Activated T-helper 1 cell treated with anti-CD3 and anti-CD28 coated beads, Interleukin-12 subunit alpha, Interleukin-12 subunit beta, Interleukin-2, Interleukin-4 antibody, amounts not matched to agents 30 ng/mL and 10 ng/mL and 1 ng/mL, durations not matched to agents 14 hours and 24 hours and 36 hours (primary cell): ENCODE measurements at regions not wholly inside any gene's neighbourhood (a gene's known extent, or its start where the extent isn't known, plus 50 kb on each side); places are given as distances from the start of the nearest gene placed in this dataset.

Experiments used
- DNase-seq: peaks from one replicate; pipeline ENCODE4 v3.0.0; 2021; ENCODE audit warnings: low spot score
- H3K27ac Mint-ChIP-seq: one replicate; pipeline ENCODE4 v1.8.0; 2021; ENCODE audit warnings: mild to moderate bottlenecking, mixed read lengths
- H3K27me3 Mint-ChIP-seq: one replicate; pipeline ENCODE4 v1.8.0; 2022; ENCODE audit warnings: mild to moderate bottlenecking, moderate library complexity, mixed read lengths; ENCODE audit not compliant: insufficient read depth
- H3K36me3 Mint-ChIP-seq: one replicate; pipeline ENCODE4 v1.8.0; 2021; ENCODE audit warnings: low read depth, mixed read lengths
- H3K4me1 Mint-ChIP-seq: one replicate; pipeline ENCODE4 v1.8.0; 2021; ENCODE audit warnings: low read depth, mixed read lengths
- H3K4me3 Mint-ChIP-seq: one replicate; pipeline ENCODE4 v1.8.0; 2021; ENCODE audit warnings: mild to moderate bottlenecking, moderate library complexity, mixed read lengths
- H3K9me3 Mint-ChIP-seq: one replicate; pipeline ENCODE4 v1.8.0; 2021; ENCODE audit warnings: mixed read lengths
- intact Hi-C: fragments of 100-400 bp; cut with micrococcal nuclease; formaldehyde crosslinking; loops from one replicate; pipeline ENCODE4 v1.15.1; 2024

DNA sequence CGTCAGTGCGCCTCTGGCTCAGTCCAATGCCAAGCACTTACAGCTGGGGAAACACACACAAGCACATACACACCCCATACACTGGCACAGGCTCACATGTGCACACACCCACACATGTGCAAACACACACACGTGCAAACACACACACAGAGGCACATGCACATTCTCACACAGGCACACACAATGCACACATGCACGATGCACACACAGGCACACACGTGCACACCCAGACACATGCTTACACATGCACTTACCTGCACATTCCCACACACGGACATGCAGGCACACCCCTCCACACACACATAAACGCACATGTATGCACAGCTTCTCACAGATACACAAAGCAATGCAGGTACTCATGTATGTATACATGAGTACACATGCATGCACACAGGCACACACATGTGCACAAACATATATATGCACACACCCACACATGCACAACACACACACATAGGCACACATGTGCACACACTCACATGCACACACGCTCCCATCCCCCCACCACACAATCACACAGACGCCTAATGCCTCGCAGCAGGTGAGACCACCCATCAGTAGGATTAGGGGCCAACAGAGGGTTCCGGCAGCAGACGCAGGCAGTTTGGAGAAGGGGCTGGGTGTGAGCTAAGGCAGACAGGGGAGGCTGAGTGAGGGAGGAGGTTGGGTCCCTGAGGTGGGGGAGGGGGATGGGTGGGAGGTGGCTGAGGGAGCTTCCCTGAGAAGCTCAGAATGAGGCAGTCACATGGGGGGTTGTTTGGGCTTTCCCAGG lies 71.2 kb upstream of the SLCO4A1 start:
- intact Hi-C loops = no loop called here
- Mint-ChIP-seq H3K9me3 (no peaks in the 10 kb centered on the region), H3K36me3 (no peaks in the 10 kb centered on the region), H3K27me3 (peaks cover 5% of the 10 kb centered on the region), H3K4me1 (no peaks in the 10 kb centered on the region), H3K27ac (no peak overlapping the region), H3K4me3 (no peak overlapping the region)
- DNase-seq = no peak

DNA sequence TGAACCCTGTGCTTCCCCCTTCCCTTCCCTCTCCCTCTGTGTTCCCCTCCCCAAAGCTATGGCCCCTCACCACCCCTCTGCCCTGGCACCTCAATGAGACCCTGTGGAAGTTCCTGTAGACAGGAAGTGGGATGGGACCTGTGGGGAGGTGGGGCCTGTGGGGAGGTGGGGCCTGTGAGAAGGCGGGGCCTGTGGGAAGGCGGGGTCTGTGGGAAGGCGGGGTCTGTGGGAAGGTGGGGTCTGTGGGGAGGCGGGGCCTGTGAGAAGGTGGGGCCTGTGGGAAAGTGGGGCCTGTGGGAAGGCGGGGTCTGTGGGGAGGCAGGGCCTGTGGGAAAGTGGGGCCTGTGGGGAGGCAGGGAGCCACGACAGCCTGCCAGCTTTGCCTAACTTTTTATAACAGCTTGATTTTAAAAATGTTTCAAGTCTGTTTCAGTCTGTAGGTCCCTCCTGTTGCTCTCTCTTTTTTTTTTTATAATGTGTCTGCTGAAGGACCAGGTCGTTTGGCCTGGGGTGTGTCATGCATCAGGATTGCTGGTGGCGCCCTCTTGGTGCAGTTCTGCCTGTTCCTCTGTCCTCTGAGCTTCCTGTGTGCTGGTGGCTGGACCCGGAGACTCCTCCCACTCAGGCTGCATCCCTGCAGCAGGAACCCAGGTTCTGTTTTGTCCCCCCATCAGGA lies 70.5 kb upstream of the SLCO4A1 start:
- DNase-seq = no peak
- H3K36me3 Mint-ChIP-seq = no peaks in the 10 kb centered on the region
- no peak overlapping the region for H3K4me3 Mint-ChIP-seq
- no peak overlapping the region for H3K27ac Mint-ChIP-seq
- intact Hi-C loops = no loop called here
- H3K27me3 Mint-ChIP-seq = peaks cover 5% of the 10 kb centered on the region
- H3K4me1 Mint-ChIP-seq = no peaks in the 10 kb centered on the region
- H3K9me3 Mint-ChIP-seq = no peaks in the 10 kb centered on the region

DNA sequence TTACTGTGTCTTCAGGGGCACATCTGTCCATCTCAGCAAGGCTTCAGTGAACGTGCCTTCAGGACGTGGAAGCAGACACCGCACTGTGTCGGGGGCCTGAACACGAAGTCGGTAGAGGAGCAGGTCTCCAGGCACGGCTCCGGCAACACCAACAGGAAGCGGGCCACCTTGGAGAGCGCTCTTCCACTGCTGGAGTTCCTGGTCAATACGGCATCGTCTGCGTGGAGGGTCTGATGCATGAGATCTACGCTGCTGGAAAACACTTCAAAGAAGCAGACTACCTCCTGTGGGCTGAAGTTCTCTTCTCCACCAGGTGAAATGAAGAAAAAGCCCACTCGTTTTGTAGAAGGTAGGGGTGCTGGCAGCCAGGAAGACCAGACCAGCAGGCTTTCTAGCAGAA lies 69.3 kb upstream of the SLCO4A1 start:
- intact Hi-C loops = no loop called here

DNA sequence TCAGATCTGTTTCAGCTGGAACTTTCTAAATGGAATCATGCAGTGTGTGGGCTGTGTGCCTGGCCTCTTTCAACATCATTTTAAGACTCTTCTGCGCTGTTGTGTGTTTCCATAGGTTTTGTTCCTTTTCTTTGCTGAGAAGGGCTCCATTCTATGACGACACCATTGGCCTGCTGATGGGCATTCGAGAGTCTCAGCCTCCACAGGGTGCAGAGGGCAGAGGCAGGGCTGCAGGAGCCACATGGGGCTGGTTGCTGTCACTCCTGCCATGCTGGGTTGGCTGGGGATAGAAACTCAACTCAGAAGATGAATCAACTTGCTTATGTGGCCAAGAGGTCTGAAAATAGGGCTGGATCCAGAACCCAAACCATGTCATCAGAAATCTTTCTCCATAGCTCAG lies 68.5 kb upstream of the SLCO4A1 start:
- no peak overlapping the region for H3K4me3 Mint-ChIP-seq
- no peaks in the 10 kb centered on the region for H3K36me3 Mint-ChIP-seq
- H3K27me3 Mint-ChIP-seq = peaks cover 8% of the 10 kb centered on the region
- no peak for DNase-seq
- no peak overlapping the region for H3K27ac Mint-ChIP-seq
- H3K9me3 Mint-ChIP-seq = no peaks in the 10 kb centered on the region
- H3K4me1 Mint-ChIP-seq = no peaks in the 10 kb centered on the region
- intact Hi-C loops = no loop called here

More for the DNA sequence above, 69.3 kb upstream of the SLCO4A1 start:
- Mint-ChIP-seq H3K36me3 (no peaks in the 10 kb centered on the region), H3K27me3 (peaks cover 7% of the 10 kb centered on the region), H3K4me1 (no peaks in the 10 kb centered on the region), H3K4me3 (no peak overlapping the region), H3K27ac (no peak overlapping the region), H3K9me3 (no peaks in the 10 kb centered on the region)
- DNase-seq = no peak

DNA sequence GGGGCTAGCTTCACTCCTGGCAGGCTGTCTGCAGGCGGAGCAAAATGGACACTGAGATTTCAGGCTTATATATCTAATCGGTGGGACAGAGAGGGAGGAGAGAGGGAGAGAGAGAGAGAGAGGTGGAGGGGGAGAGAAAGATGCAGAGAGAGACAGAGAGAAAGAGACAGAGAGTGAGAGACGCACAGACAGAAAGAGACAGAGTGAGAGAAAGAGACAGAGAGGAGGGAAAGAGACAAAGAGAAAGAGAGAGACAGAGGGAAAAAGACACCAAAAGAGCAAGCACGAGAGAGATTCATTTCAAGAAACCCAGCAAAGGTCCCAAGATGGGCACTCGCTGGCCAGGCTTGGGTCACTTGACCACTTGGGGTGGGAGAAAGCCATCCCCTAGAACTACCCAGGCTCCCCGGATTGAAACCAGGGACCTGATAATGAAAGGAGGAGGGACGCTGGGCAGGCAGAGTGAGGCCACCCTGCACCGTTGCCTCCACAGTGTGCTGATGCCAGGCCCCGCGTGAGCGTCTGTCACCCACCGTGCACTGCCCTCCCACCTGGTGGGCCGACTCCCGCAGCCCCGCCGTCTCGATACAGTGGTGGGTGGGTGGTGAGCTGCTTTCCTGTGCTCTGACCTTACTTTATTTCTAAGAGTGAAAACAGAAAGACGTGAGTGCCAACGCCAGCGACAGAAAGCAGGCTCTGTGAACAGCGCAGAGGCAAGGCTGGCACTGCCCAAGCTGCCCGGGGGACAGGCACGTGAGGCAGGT lies 67.9 kb upstream of the SLCO4A1 start:
- H3K9me3 Mint-ChIP-seq = no peaks in the 10 kb centered on the region
- H3K36me3 Mint-ChIP-seq = no peaks in the 10 kb centered on the region
- peaks cover 11% of the 10 kb centered on the region for H3K27me3 Mint-ChIP-seq
- intact Hi-C loops = no loop called here
- no peak for DNase-seq
- H3K4me1 Mint-ChIP-seq = no peaks in the 10 kb centered on the region
- no peak overlapping the region for H3K27ac Mint-ChIP-seq
- no peak overlapping the region for H3K4me3 Mint-ChIP-seq

DNA sequence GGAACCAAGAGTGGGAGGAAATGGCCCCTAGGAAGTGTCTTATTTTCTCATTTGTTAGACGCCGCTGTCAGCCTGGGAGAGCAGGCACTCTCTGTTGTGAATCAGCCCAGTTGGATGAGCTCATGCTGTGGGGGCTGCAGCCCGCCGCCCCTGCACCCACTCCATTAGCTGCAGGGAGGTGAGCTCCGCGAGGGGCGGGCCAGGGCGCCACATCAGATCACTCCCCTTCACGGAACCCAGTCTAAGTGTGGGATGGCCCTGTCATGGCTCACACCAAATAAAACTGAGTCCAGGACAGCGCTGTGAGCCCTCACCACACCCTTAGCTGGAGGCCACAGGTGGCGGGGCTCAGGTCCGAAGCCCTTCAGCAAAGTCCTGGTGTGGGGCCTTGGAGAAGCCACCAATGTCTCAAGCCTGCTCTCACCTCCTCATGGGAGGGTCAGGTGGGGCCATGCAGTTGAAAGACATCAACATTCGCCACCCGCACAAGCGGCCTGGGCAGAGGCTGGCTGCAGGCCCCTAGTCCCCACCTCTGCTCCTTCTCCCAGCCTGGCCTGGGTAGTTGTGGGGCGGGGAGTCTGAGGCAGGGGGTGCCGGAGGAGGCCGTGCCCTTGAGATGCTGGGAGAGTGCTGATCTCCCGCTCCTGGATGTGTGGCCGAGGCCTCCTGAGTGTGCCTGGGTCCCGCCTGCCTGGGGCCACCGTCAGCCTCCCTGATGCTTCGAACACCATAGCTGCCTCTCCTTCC lies 66.2 kb upstream of the SLCO4A1 start:
- Mint-ChIP-seq H3K9me3 (no peaks in the 10 kb centered on the region), H3K4me1 (no peaks in the 10 kb centered on the region), H3K27ac (no peak overlapping the region), H3K4me3 (no peak overlapping the region), H3K36me3 (no peaks in the 10 kb centered on the region), H3K27me3 (peaks cover 20% of the 10 kb centered on the region)
- intact Hi-C loops = no loop called here
- no peak for DNase-seq

DNA sequence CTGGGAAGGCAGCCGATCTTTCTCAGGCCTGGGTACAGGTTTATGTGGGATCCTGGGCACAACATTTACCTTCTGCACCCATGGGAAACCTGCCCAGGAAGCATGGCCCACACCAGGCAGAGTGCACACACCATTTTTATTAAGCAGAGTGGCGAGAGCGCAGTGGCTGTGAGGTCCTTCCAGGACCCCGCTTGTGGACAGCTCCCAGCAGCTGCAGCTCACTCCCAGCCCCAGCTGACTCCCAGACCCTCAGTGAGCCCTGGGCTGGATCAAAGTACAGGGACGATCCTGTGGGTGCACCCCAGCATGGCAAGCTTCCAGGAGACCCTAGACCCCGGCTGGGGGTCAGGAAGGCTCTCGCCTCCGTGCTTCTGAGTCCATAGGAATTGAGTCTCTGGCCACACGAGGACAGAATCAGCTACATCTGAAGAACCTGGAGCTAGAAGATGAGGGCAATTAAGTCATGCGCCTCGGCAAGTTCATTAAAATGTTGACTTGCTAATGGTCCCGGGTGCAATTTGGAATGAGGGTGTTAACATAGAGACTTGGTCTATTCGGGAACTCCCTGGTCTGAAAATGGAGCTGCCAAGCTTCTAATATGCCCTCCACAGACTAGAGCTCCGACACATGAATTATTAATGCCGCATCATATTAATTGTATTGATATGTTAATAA lies 65.4 kb upstream of the SLCO4A1 start:
- Mint-ChIP-seq H3K4me3 (no peak overlapping the region), H3K36me3 (no peaks in the 10 kb centered on the region), H3K9me3 (no peaks in the 10 kb centered on the region), H3K4me1 (no peaks in the 10 kb centered on the region), H3K27me3 (peaks cover 20% of the 10 kb centered on the region), H3K27ac (no peak overlapping the region)
- intact Hi-C loops = no loop called here
- DNase-seq = no peak

DNA sequence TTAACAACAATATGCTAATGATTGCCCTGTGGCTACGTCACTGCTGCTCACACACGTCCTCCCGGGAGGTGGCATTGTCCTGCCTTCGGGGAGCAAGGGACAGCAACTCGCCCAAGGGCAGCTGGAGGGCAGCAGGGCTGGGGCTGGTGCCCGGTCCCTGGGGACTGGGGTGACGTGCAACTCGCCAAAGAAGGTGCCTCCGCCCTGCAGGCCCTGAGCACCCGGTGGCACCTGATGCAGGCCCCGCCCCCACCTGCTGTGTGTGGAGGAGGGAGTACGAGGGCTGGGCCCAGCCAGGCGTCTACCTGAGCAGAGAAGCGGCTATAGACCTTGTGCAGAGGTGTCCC lies 64.8 kb upstream of the SLCO4A1 start:
- H3K27me3 Mint-ChIP-seq = peaks cover 20% of the 10 kb centered on the region

DNA sequence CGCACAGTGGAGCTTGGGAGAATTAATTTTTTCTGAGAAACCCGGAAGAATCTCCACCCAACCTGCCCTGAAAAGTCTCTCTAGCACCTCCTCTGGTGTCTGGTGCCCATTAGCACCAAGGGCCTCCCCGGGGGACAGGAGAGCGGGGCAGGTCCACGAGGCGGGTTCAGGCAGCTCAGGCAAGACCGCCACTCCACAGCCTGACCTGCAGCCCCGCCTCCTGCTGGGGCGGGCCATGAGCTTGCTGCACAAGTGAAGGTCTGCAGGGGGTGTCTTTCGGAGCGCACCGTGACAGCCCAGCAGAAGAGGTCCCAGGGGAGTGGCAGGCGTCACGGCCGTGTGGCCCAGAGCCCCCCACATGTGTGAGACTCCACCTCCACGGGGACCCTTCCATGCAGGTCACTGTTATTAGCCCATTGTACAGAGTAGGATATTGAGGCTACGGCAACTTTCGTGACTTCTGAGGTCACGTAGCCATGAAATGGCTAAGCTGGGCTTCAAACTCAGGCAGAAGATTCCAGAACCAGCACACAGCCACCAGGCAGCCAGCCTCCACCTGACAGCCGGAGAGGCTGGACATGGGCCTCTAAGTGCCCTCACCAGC lies 63.9 kb upstream of the SLCO4A1 start:
- DNase-seq = no peak
- H3K36me3 Mint-ChIP-seq = no peaks in the 10 kb centered on the region
- no peak overlapping the region for H3K27ac Mint-ChIP-seq
- H3K9me3 Mint-ChIP-seq = no peaks in the 10 kb centered on the region
- no peak overlapping the region for H3K4me3 Mint-ChIP-seq
- intact Hi-C loops = no loop called here
- no peaks in the 10 kb centered on the region for H3K4me1 Mint-ChIP-seq
- peaks cover 26% of the 10 kb centered on the region for H3K27me3 Mint-ChIP-seq

More for the DNA sequence above, 64.8 kb upstream of the SLCO4A1 start:
- Mint-ChIP-seq H3K27ac (no peak overlapping the region), H3K9me3 (no peaks in the 10 kb centered on the region), H3K4me3 (no peak overlapping the region), H3K4me1 (no peaks in the 10 kb centered on the region), H3K36me3 (no peaks in the 10 kb centered on the region)
- intact Hi-C loops = no loop called here
- no peak for DNase-seq

DNA sequence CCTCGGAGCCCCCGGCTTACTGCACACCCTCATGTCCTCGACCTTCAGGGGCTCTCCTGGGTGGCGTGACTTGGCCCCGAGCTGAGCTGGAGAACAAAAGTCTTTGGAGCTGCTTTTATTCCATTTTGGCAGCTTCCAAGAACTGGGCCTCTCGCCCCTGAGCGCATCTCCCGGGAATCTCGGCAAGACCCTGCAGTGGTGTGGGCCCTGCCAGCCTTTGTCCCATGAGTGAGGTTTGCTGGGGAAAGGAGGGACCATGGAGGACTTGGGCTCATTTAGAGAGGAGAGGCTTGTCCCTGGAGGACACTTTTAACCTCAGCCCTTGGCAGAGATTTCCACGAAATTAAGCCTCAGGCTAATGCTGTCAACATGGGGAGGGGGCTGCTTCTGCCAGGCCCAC lies 62.3 kb upstream of the SLCO4A1 start:
- intact Hi-C loops = no loop called here
- H3K4me3 Mint-ChIP-seq = no peak overlapping the region
- peaks cover 26% of the 10 kb centered on the region for H3K27me3 Mint-ChIP-seq
- no peaks in the 10 kb centered on the region for H3K4me1 Mint-ChIP-seq
- no peak overlapping the region for H3K27ac Mint-ChIP-seq
- DNase-seq = no peak
- peaks cover 2% of the 10 kb centered on the region for H3K9me3 Mint-ChIP-seq
- no peaks in the 10 kb centered on the region for H3K36me3 Mint-ChIP-seq

DNA sequence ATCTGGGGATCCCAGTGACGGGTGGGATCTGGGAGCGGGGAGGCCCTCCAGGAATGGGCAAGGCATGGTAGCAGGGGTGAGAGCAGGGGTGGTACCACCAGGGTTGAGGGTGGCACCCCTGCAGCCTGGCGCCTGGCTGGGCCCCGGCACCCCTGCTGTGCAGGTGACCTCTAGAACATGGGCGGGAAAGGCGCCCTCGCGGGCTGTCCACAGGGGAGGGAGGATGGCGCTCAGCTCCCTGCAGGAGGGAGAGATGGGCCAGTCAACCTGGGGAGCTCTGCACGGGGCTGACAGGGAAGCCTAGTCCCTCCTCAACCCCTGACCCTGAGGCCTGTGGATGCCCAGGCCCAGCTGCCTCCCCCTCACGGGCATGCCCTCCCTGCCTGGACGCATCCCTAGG lies 61.6 kb upstream of the SLCO4A1 start:
- H3K36me3 Mint-ChIP-seq = no peaks in the 10 kb centered on the region
- no peak overlapping the region for H3K4me3 Mint-ChIP-seq
- H3K4me1 Mint-ChIP-seq = no peaks in the 10 kb centered on the region
- H3K27me3 Mint-ChIP-seq = peaks cover 26% of the 10 kb centered on the region
- H3K9me3 Mint-ChIP-seq = peaks cover 3% of the 10 kb centered on the region
- intact Hi-C loops = no loop called here
- H3K27ac Mint-ChIP-seq = no peak overlapping the region
- no peak for DNase-seq

DNA sequence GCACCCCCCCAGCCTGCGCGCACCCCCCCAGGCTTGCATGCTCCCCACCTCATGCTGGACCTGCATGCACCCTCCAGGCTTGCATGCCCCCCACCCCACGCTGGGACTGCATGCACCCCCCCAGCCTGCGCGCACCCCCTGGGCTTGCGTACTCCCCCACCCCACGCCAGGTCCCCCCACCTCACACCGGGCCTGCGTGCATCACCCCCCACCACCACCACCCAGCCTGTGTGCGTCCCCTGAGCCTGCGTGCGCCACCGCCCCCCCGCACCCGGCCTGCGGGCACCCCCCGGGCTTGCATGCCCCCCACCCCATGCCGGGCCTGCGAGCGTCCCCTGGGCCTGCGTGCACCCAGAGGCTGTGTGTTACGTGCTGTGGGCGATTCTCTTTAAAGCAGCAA lies 61.0 kb upstream of the SLCO4A1 start:
- Mint-ChIP-seq H3K9me3 (peaks cover 3% of the 10 kb centered on the region), H3K36me3 (no peaks in the 10 kb centered on the region), H3K4me1 (no peaks in the 10 kb centered on the region), H3K27ac (no peak overlapping the region), H3K27me3 (peaks cover 26% of the 10 kb centered on the region), H3K4me3 (no peak overlapping the region)
- intact Hi-C loops = no loop called here
- DNase-seq = no peak
